ENCODE measurements at regions not wholly inside any gene's neighbourhood (a gene's known extent, or its start where the extent isn't known, plus 50 kb on each side); places are given as distances from the start of the nearest gene placed in this dataset.

DNA sequence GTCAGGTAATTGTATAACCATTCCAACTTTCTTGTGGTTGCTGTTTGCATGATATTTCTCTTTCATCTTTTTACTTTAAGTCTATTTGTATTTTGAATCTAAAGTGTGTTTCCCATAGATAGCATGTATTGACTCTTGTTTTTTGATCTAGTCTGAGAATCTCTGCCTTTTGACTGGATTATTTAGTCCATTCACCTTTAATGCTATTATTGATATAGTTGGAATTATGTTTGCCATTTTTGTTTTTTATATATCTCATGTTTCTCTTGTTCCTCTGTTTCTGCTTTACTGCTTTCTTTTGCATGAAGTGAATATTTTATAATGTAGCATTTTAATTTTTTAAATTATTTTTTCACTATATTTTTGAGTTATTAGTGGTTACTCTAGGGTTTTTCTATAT is 103.9 kb upstream of the PMCH start:
- TF ChIP-seq, protein P1, sequence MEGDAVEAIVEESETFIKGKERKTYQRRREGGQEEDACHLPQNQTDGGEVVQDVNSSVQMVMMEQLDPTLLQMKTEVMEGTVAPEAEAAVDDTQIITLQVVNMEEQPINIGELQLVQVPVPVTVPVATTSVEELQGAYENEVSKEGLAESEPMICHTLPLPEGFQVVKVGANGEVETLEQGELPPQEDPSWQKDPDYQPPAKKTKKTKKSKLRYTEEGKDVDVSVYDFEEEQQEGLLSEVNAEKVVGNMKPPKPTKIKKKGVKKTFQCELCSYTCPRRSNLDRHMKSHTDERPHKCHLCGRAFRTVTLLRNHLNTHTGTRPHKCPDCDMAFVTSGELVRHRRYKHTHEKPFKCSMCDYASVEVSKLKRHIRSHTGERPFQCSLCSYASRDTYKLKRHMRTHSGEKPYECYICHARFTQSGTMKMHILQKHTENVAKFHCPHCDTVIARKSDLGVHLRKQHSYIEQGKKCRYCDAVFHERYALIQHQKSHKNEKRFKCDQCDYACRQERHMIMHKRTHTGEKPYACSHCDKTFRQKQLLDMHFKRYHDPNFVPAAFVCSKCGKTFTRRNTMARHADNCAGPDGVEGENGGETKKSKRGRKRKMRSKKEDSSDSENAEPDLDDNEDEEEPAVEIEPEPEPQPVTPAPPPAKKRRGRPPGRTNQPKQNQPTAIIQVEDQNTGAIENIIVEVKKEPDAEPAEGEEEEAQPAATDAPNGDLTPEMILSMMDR (IDR thresholded peaks at IDR 0.05 in 8 of 11, conservative IDR thresholded peaks at IDR 0.05 in 3 of 11) = no peak
- no peak for TF ChIP-seq POLR2AphosphoS5 (IDR thresholded peaks at IDR 0.05)

All from spleen (tissue), 7 donors.